ENCODE measurements at regions not wholly inside any gene's neighbourhood (a gene's known extent, or its start where the extent isn't known, plus 50 kb on each side); places are given as distances from the start of the nearest gene placed in this dataset.

DNA sequence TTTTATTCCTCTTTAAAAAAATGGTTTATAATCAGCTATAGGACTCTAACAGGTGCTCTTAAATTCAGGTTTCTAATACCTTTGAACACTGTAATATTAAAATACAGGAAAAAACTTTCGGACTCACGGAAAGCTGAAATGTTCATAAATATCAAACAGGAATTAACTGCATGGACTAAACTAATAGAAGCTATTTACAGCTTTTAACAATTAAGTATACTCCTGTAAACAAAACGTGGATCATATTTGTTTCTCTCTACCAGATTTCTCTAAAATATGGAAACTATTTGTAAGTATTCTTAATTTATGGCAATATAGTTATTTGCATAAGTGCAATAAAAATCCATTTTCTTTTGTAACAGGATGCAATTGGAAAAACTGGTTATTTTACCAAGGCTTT is 108.9 kb upstream of the RESF1 start (continued):
- TF ChIP-seq BRF1 (IDR thresholded peaks at IDR 0.05; ENCODE audit: borderline replicate concordance, extremely low read depth, insufficient read length) (no peak), NCOA2 (IDR thresholded peaks at IDR 0.05; ENCODE audit: partially characterized antibody in 2 of 2) (no peak), ZNF507 (tag; conservative IDR thresholded peaks at IDR 0.05) (no peak), MAFF (IDR thresholded peaks at IDR 0.05; ENCODE audit: low read length) (no peak), PHF8 (IDR thresholded peaks at IDR 0.05; ENCODE audit: borderline replicate concordance, low read length) (no peak), ERF (CRISPR knock-in tag; IDR thresholded peaks at IDR 0.05) (no peak), NONO (IDR thresholded peaks at IDR 0.05; ENCODE audit: low read depth in 2 of 2, low read length in 1 of 2) (no peak), THAP7 (CRISPR knock-in tag; IDR thresholded peaks at IDR 0.05) (no peak), ZNF717 (CRISPR knock-in tag; IDR thresholded peaks at IDR 0.05) (no peak), RBM39 (optimal IDR thresholded peaks at IDR 0.05; ENCODE audit: low read depth, low read length) (no peak)
- TF ChIP-seq, protein P1, sequence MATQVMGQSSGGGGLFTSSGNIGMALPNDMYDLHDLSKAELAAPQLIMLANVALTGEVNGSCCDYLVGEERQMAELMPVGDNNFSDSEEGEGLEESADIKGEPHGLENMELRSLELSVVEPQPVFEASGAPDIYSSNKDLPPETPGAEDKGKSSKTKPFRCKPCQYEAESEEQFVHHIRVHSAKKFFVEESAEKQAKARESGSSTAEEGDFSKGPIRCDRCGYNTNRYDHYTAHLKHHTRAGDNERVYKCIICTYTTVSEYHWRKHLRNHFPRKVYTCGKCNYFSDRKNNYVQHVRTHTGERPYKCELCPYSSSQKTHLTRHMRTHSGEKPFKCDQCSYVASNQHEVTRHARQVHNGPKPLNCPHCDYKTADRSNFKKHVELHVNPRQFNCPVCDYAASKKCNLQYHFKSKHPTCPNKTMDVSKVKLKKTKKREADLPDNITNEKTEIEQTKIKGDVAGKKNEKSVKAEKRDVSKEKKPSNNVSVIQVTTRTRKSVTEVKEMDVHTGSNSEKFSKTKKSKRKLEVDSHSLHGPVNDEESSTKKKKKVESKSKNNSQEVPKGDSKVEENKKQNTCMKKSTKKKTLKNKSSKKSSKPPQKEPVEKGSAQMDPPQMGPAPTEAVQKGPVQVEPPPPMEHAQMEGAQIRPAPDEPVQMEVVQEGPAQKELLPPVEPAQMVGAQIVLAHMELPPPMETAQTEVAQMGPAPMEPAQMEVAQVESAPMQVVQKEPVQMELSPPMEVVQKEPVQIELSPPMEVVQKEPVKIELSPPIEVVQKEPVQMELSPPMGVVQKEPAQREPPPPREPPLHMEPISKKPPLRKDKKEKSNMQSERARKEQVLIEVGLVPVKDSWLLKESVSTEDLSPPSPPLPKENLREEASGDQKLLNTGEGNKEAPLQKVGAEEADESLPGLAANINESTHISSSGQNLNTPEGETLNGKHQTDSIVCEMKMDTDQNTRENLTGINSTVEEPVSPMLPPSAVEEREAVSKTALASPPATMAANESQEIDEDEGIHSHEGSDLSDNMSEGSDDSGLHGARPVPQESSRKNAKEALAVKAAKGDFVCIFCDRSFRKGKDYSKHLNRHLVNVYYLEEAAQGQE (IDR thresholded peaks at IDR 0.05; ENCODE audit: borderline replicate concordance), result no peak
- TF ChIP-seq, protein P1 (CRISPR knock-in tag; IDR thresholded peaks at IDR 0.05; ENCODE audit: low read depth), result no peak
- TF ChIP-seq, protein P2, sequence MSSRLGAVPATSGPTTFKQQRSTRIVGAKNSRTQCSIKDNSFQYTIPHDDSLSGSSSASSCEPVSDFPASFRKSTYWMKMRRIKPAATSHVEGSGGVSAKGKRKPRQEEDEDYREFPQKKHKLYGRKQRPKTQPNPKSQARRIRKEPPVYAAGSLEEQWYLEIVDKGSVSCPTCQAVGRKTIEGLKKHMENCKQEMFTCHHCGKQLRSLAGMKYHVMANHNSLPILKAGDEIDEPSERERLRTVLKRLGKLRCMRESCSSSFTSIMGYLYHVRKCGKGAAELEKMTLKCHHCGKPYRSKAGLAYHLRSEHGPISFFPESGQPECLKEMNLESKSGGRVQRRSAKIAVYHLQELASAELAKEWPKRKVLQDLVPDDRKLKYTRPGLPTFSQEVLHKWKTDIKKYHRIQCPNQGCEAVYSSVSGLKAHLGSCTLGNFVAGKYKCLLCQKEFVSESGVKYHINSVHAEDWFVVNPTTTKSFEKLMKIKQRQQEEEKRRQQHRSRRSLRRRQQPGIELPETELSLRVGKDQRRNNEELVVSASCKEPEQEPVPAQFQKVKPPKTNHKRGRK (tag; IDR thresholded peaks at IDR 0.05), result no peak
- TF ChIP-seq, protein P3, sequence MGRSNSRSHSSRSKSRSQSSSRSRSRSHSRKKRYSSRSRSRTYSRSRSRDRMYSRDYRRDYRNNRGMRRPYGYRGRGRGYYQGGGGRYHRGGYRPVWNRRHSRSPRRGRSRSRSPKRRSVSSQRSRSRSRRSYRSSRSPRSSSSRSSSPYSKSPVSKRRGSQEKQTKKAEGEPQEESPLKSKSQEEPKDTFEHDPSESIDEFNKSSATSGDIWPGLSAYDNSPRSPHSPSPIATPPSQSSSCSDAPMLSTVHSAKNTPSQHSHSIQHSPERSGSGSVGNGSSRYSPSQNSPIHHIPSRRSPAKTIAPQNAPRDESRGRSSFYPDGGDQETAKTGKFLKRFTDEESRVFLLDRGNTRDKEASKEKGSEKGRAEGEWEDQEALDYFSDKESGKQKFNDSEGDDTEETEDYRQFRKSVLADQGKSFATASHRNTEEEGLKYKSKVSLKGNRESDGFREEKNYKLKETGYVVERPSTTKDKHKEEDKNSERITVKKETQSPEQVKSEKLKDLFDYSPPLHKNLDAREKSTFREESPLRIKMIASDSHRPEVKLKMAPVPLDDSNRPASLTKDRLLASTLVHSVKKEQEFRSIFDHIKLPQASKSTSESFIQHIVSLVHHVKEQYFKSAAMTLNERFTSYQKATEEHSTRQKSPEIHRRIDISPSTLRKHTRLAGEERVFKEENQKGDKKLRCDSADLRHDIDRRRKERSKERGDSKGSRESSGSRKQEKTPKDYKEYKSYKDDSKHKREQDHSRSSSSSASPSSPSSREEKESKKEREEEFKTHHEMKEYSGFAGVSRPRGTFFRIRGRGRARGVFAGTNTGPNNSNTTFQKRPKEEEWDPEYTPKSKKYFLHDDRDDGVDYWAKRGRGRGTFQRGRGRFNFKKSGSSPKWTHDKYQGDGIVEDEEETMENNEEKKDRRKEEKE (IDR thresholded peaks at IDR 0.05; ENCODE audit: borderline replicate concordance in 1 of 2, control insufficient read depth in 1 of 2, low read depth in 2 of 2, low read length in 1 of 2), result no peak

All from K562 (cell line).